GM18951 (cell line): ENCODE measurements at regions not wholly inside any gene's neighbourhood (a gene's known extent, or its start where the extent isn't known, plus 50 kb on each side); places are given as distances from the start of the nearest gene placed in this dataset.

Experiments used
- POLR2A ChIP-seq: IDR thresholded peaks from 4 replicates; pipeline ENCODE4 v1.6.1; 2011; ENCODE audit warnings: mild to moderate bottlenecking; ENCODE audit not compliant: insufficient read length, insufficient read depth; ENCODE audit errors: extremely low read depth
- in situ Hi-C: fragments of 300-500 bp; cut with MboI; formaldehyde crosslinking; loops from one replicate; pipeline ENCODE4 v1.12.0; 2022; ENCODE audit warnings: low sequenced_read_pairs, mixed read lengths, inconsistent platforms; ENCODE audit not compliant: unreplicated experiment

DNA sequence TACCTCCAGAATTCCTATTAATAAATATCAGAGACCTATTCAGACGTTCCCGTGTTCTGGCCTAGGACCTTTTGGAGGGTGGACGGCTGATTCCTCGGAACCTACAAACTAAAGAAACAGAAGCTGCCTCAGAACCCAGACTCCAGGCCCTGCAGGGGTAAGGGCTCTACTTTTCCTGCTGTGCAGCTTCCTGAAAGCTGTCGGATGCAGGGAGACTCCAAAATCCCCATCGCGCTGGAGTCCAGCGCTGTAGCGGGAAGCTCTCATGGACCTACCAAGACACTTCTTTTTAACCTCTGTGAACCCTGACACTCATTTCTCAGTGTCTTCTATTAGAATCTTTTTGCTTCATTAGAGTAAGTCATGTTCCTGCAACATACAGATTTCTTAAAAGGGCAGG, 244.5 kb upstream of the PITRM1 start:
- TF ChIP-seq POLR2A, result no peak
- in situ Hi-C loops, result no loop called here

DNA sequence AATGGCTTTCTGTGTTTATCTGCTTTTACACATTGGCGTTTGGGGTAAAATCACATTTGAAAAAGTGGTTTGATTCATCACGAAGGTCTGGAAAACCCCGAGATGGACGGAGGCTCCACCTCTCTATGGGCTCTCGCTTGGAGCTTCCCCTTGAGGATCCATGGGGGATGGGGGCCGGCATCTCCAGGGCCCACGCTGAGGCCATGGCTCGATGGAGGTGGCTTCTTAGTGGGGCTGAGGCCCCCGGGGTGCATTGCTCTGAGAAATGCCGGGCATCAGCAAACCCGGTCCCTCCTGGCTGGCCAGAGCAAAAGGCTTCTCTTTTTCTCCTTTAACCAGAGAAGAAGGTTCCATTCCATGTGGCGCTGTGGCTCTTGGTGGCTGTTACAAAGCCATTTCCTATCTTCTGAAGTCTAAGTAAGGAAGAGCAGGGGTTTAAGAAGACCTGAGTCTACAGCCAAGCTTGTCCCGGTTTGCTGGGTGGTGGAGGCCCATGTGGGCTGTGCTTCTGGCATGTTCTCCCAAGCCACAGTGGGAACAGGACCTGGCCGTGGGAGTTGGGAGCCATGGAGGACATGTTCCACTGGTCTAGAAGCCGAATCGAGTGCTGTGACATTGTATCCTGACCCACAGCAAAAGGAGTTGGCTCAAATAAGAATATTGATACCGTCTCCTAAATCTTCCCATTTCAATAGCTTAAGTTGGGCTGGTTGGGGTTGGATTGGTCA, 243.5 kb upstream of the PITRM1 start:
- no peak for TF ChIP-seq POLR2A
- in situ Hi-C loops, result no loop called here

DNA sequence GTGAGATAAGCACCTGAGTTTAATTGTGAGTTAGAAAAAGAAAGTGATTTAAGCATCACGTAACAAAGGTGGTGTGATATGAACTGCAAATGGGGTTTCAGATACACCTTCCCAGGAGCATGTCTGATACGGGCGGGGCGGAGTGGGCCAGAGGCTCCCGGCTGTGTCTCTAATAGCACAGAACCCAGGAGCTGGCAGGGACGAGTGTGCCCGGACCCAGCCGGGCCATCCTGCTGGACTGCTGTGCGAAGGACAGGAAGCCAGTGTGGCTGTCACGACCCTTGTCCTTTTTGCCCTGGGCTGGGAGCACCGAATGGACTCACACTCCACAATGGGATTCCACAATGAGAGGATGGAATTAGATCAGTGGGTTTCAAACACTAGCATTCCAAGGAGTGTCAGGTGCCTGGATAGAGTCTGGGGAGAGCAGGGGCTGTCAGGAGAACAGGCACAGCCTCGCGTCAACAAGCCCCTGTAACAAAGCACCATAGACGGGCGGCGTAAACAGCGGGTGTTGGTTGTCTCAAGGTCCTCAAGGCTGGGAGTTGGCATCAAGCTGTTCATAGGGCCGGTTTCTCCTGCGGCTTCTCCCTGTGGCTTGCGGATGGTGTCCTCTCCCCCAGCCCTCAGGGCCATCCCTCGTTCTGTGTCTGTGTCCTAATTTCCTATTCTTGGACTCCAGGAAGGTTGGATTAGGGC, 242.6 kb upstream of the PITRM1 start:
- TF ChIP-seq POLR2A, result no peak
- in situ Hi-C loops, result no loop called here

DNA sequence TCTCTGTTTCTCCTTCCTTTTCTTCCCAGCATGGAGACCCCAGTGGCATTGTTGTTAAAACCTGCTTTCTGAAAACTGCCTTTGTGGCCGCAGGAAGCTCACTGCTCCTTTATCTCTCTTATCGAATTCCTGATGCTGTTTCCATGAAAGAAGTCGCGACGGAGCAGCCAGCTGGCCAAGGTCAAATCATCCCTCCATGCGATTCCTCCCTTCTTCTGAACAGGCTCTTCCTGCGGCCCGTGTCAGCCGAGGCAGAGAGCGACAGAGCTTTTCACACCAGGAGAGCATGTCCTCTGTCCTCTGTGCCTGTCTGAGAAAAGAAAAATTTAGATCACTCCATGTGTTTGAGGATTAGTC, 242.1 kb upstream of the PITRM1 start:
- TF ChIP-seq POLR2A, result no peak
- in situ Hi-C loops, result no loop called here

DNA sequence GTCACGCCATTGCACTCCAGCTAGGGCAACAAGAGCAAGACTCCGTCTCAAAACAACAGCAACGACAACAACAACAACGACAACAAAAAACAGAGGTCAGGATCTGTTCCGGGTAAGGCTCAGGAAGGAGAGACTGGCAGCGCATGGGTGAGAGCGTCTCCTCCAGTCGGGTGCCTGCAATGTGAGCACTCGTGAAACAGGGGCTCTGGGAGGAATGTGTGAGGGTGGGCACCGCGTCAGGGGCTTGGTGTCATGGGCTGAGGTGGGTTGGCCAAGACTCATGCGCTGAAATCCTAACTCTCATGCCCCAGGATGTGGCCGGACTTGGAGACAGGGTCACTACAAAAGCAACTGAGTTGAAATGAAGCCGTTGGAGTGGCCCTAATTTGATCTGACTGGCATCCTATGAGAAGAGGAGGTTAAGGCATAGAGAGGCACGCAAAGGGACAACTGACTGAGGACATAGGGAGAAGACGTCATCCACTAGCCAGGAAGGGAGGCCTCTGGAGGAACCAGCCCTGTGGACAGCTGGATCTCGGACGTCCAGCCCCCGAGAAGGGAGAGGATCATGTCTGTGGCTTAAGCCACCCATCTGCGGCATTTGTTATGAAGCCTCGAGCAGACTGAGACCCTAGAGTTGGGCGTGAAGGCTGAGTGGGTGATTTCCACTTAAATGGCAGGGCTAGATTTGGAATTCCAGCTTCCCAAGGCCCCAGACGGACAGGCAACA, 241.5 kb upstream of the PITRM1 start:
- in situ Hi-C loops, result no loop called here
- no peak for TF ChIP-seq POLR2A

DNA sequence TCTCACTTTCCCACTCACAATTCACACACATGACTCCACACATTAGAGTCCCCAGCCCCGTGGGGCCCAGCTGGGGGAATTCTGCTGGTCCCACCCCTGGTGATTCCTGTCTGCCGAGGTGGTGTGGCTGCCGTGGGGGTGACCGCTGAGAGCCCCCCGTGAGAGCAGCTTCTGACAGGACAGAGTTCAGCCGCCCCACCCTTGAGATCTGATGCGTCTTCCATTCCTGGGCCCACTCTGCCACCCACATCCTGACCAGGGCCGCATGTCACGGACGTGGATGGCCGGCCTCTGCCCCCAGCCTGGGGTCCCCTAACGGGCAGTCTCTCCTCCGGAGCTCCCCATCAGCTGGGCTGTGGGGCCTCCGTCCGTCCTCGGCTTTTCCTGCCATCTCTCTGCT, 240.1 kb upstream of the PITRM1 start:
- in situ Hi-C loops, result no loop called here
- TF ChIP-seq POLR2A, result no peak

DNA sequence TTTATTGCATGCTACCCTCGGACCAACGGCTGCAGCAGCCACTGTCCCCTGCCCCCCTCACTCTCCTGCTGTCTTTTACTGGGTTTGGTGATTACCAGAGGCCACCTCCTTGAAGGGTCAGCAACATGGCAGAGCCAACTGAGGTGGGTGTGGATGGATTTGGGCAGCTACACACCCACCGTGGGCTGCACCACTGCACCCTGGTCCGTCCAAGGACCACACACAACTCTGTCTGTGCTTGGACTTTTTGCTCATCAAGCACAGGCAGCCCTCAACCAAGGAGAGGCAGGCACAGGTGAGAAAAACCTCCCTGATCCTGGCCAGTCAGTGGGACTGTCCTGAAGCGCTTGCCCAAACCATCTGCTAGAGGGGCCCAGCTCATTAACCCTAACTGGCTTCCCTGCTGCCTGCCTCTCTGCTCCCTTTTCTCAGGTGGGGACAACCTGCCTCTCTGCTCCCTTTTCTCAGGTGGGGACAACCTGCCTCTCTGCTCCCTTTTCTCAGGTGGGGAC, 239.5 kb upstream of the PITRM1 start:
- TF ChIP-seq POLR2A, result no peak
- in situ Hi-C loops, result no loop called here

DNA sequence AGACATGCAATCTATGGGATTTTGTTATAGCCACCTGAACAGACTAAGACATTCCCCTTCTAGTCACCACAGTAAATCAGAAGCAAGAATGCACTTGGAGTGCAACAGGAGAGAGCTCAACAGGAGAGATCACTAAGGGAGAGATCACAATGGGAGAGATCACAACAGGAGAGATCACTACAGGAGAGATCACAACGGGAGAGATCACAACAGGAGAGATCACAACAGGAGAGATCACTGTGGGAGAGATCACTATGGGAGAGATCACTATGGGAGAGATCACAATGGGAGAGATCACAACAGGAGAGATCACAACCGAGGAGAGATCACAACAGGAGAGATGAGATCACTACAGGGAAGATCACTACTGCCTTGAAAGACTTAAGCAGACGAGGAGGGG, 238.5 kb upstream of the PITRM1 start:
- no peak for TF ChIP-seq POLR2A
- in situ Hi-C loops, result no loop called here

DNA sequence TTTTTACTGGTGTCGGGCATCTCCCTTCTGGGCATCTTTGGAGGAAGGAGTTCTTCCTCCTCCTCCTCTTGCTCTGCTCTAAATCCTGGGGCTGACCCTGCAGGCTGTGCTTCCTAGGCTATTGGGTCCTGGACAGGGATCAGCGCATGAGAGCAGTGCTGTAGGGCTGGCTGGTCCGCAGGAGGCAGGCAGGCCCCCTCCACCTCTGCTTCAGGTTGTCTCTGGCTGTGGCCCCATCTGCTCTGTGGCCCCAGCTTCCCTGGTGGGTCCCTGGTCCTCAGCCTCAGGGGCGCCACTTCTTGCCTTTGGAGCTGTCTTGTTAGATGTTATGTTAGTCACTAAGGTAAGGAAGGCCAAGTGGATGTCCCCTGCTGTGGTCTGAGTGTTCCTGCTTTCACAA, 237.3 kb upstream of the PITRM1 start:
- TF ChIP-seq POLR2A, result no peak
- in situ Hi-C loops, result no loop called here

DNA sequence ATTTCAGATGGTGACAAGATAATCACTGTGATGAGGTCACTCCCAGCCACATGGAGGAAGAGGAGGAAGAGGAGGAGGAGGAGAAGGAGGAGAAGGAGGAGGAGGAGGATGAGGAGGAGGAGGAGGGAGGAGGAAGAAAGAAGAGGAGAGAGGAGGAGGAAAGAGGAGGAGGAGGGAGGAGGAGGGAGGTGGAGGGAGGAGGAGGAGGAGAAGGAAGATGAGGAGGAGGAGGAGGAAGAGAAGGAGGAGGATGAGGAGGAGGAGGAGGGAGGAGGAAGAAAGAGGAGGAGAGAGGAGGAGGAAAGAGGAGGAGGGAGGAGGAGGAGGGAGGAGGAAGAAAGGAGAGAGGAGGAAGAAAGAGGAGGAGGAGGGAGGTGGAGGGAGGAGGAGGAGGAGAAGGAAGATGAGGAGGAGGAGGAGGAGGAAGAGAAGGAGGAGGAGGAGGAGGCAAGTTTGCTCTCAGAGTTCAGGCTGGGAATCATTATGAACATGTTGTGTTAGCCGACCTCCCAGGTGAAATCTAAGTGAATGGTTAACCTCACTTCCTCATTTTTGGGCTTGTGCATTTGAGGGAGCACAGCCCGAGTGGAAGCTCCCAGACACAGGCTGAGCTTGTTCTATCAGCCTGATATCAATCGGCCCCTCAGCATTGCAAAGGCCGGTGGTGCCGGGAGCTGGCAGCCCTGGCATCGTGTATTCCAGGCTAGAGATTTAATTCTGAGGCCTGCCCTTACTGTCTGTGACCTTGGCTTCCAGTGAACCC, 236.2 kb upstream of the PITRM1 start:
- in situ Hi-C loops, result no loop called here

DNA sequence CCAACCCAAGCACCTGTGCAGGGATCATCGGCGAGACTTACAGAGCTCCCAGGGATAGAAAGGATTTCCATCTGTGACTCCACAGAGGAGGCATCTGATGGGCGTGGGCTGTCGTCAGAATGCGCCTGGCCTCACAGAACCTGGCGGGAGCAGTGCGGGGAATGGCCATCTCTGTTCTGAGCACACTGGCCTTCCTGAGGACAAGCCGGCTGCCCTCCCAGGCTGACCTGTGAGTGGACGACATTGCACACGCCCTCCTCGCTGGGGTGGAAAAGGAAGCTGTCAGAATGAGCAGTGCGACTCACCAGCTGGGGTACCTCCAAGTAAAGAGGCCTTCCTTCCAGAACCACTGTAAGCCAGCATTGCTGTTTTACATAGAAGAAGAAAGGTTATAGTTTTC, 234.6 kb upstream of the PITRM1 start:
- in situ Hi-C loops, result no loop called here
- no peak for TF ChIP-seq POLR2A

More for the DNA sequence above, 236.2 kb upstream of the PITRM1 start:
- no peak for TF ChIP-seq POLR2A

DNA sequence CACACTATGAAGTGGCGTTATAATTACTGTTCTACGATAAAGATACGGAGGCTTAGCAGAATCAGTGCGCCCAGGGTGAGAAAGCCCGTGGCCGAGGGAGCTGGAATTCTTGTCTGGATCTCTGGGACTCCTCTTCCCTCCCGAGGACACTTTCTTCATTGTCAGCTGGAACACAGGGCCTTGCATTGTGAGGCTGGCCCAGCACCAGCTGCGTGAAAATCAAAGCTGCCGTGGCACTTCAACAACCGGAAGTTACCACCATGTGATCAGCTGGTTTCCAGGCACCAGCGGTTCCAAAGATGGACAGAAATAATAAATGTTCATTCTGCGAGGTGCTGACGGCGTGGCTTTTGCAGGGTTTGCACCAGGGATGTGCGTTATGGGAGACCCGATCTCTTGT, 234.0 kb upstream of the PITRM1 start:
- in situ Hi-C loops, result no loop called here
- no peak for TF ChIP-seq POLR2A

DNA sequence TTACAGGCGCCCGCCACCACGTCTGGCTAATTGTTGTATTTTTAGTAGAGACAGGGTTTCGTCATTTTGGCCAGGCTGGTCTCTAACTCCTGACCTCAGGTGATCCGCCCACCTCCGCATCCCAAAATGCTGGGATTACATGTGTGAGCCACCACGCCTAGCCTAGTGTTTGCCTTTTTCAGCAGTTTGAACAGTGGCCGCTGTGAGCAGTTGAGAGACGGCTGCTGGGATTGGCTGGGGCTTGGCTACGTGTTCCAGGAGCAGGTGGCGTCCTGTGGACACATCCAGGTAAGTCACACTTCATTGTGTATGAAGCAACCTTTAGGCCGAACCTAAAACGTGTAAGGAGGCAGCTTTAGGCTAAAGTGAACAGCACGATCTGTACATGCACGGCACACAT, 231.8 kb upstream of the PITRM1 start:
- no peak for TF ChIP-seq POLR2A
- in situ Hi-C loops, result no loop called here
